ENCODE measurements at regions not wholly inside any gene's neighbourhood (a gene's known extent, or its start where the extent isn't known, plus 50 kb on each side); places are given as distances from the start of the nearest gene placed in this dataset.

DNA sequence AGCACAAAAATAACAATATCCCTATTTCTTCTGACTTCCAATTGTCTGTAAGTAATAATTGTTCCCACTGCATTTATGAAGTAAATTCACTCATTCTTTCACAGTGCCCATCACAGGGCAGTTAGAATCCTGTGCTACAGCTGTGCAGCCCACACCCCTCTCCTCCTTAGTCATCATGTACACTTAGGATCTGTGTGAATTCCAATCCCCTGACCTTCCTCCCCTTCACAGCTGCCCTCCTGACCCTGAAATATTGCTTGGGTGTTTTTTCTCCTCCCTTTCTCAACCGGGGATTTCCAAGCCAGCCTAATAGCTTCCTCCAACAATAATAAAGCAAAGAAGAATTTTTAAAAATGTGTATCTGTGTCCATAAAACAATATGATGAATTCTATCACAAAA is 91.5 kb upstream of the BEND6 start:
- no peaks in the 10 kb centered on the region for H4K20me1 ChIP-seq (ENCODE audit: insufficient read depth, low read length)
- no peak for TF ChIP-seq EZH2 (IDR thresholded peaks at IDR 0.05; ENCODE audit: borderline replicate concordance, low read length)
- TF ChIP-seq, protein P1, sequence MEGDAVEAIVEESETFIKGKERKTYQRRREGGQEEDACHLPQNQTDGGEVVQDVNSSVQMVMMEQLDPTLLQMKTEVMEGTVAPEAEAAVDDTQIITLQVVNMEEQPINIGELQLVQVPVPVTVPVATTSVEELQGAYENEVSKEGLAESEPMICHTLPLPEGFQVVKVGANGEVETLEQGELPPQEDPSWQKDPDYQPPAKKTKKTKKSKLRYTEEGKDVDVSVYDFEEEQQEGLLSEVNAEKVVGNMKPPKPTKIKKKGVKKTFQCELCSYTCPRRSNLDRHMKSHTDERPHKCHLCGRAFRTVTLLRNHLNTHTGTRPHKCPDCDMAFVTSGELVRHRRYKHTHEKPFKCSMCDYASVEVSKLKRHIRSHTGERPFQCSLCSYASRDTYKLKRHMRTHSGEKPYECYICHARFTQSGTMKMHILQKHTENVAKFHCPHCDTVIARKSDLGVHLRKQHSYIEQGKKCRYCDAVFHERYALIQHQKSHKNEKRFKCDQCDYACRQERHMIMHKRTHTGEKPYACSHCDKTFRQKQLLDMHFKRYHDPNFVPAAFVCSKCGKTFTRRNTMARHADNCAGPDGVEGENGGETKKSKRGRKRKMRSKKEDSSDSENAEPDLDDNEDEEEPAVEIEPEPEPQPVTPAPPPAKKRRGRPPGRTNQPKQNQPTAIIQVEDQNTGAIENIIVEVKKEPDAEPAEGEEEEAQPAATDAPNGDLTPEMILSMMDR (IDR thresholded peaks at IDR 0.05; ENCODE audit: low read length) = no peak
- H3K79me2 ChIP-seq (ENCODE audit: insufficient read depth, low read length) = no peaks in the 10 kb centered on the region
- no peaks in the 10 kb centered on the region for H3K4me1 ChIP-seq (ENCODE audit: insufficient read depth, low read length, severe bottlenecking)
- no peak overlapping the region for H3K4me3 ChIP-seq (ENCODE audit: low read depth, low read length, poor library complexity, severe bottlenecking)
- no peaks in the 10 kb centered on the region for H3K9me2 ChIP-seq (ENCODE audit: low read depth, low read length)
- no peaks in the 10 kb centered on the region for H3K27me3 ChIP-seq (ENCODE audit: insufficient read depth, low read length)
- no peak overlapping the region for H3K4me2 ChIP-seq (ENCODE audit: low read length)
- no peaks in the 10 kb centered on the region for H3F3A ChIP-seq (ENCODE audit: insufficient read depth, low read length)
- no peaks in the 10 kb centered on the region for H3K36me3 ChIP-seq (ENCODE audit: insufficient read depth, low read length)
- H3K9ac ChIP-seq (ENCODE audit: low read length) = no peak overlapping the region
- no peak overlapping the region for H2AFZ ChIP-seq (ENCODE audit: low read length)
- no peak overlapping the region for H3K27ac ChIP-seq (ENCODE audit: low read depth, low read length, poor library complexity, severe bottlenecking)
- no peaks in the 10 kb centered on the region for H3K9me3 ChIP-seq (ENCODE audit: low read length)

- no peaks in the 10 kb centered on the region for H4K20me1 ChIP-seq (ENCODE audit: insufficient read depth, low read length)
- H3K79me2 ChIP-seq (ENCODE audit: insufficient read depth, low read length) = no peaks in the 10 kb centered on the region
- no peaks in the 10 kb centered on the region for H3K4me1 ChIP-seq (ENCODE audit: insufficient read depth, low read length, severe bottlenecking)
- no peaks in the 10 kb centered on the region for H3K9me2 ChIP-seq (ENCODE audit: low read depth, low read length)
- no peak overlapping the region for H2AFZ ChIP-seq (ENCODE audit: low read length)
- no peaks in the 10 kb centered on the region for H3K36me3 ChIP-seq (ENCODE audit: insufficient read depth, low read length)
- H3K4me3 ChIP-seq (ENCODE audit: low read depth, low read length, poor library complexity, severe bottlenecking) = no peak overlapping the region
- no peak overlapping the region for H3K4me2 ChIP-seq (ENCODE audit: low read length)
- no peak overlapping the region for H3K27ac ChIP-seq (ENCODE audit: low read depth, low read length, poor library complexity, severe bottlenecking)
- H3K9me3 ChIP-seq (ENCODE audit: low read length) = no peaks in the 10 kb centered on the region
- H3K27me3 ChIP-seq (ENCODE audit: insufficient read depth, low read length) = no peaks in the 10 kb centered on the region
- H3K9ac ChIP-seq (ENCODE audit: low read length) = no peak overlapping the region
- TF ChIP-seq EZH2 (IDR thresholded peaks at IDR 0.05; ENCODE audit: borderline replicate concordance, low read length) = no peak
- TF ChIP-seq, protein P1 (IDR thresholded peaks at IDR 0.05; ENCODE audit: low read length) = no peak
- H3F3A ChIP-seq (ENCODE audit: insufficient read depth, low read length) = no peaks in the 10 kb centered on the region
Measured at GRCh38 chr6:56862415-56863175, 92.3 kb upstream of the BEND6 start.

- H3K36me3 ChIP-seq (ENCODE audit: insufficient read depth, low read length) = no peaks in the 10 kb centered on the region
- H3K9ac ChIP-seq (ENCODE audit: low read length) = no peak overlapping the region
- H3K79me2 ChIP-seq (ENCODE audit: insufficient read depth, low read length) = no peaks in the 10 kb centered on the region
- H3K4me2 ChIP-seq (ENCODE audit: low read length) = no peak overlapping the region
- no peaks in the 10 kb centered on the region for H3F3A ChIP-seq (ENCODE audit: insufficient read depth, low read length)
- H2AFZ ChIP-seq (ENCODE audit: low read length) = no peak overlapping the region
- H4K20me1 ChIP-seq (ENCODE audit: insufficient read depth, low read length) = no peaks in the 10 kb centered on the region
- no peak for TF ChIP-seq EZH2 (IDR thresholded peaks at IDR 0.05; ENCODE audit: borderline replicate concordance, low read length)
- TF ChIP-seq, protein P1 (IDR thresholded peaks at IDR 0.05; ENCODE audit: low read length) = no peak
- H3K4me1 ChIP-seq (ENCODE audit: insufficient read depth, low read length, severe bottlenecking) = no peaks in the 10 kb centered on the region
- no peak overlapping the region for H3K4me3 ChIP-seq (ENCODE audit: low read depth, low read length, poor library complexity, severe bottlenecking)
- no peak overlapping the region for H3K27ac ChIP-seq (ENCODE audit: low read depth, low read length, poor library complexity, severe bottlenecking)
- no peaks in the 10 kb centered on the region for H3K9me2 ChIP-seq (ENCODE audit: low read depth, low read length)
- H3K9me3 ChIP-seq (ENCODE audit: low read length) = no peaks in the 10 kb centered on the region
- no peaks in the 10 kb centered on the region for H3K27me3 ChIP-seq (ENCODE audit: insufficient read depth, low read length)
Measured at GRCh38 chr6:56860475-56860874, 94.4 kb upstream of the BEND6 start.

Measured in OCI-LY1 (cell line).